Liver (tissue), 8 donors: ENCODE measurements at regions not wholly inside any gene's neighbourhood (a gene's known extent, or its start where the extent isn't known, plus 50 kb on each side); places are given as distances from the start of the nearest gene placed in this dataset.

Experiments used
- DNase-seq: peaks from one replicate; pipeline ENCODE4 v3.0.0-alpha.2; 2017; ENCODE audit warnings: low spot score
- H3K27ac ChIP-seq, 2 donors: one replicate each; pipeline ENCODE4 v1.7.0; 2013; ENCODE audit warnings: inconsistent platforms in 2 of 2, low read length in 2 of 2, control low read depth in 1 of 2, low read depth in 1 of 2, mild to moderate bottlenecking in 1 of 2
- H3K27me3 ChIP-seq, 4 donors: one replicate each; pipeline versions ENCODE4 v1.6.1 to v1.7.0; 2013; ENCODE audit warnings: low read length in 3 of 4, inconsistent platforms in 1 of 4, mild to moderate bottlenecking in 1 of 4, moderate library complexity in 1 of 4; ENCODE audit not compliant: control insufficient read depth in 4 of 4, insufficient read depth in 4 of 4
- H3K36me3 ChIP-seq, 4 donors: one replicate each; pipeline versions ENCODE4 v1.6.1 to v1.7.0; 2013; ENCODE audit warnings: low read length in 3 of 4, mild to moderate bottlenecking in 3 of 4, low read depth in 1 of 4, moderate library complexity in 1 of 4; ENCODE audit not compliant: control insufficient read depth in 4 of 4, insufficient read depth in 3 of 4
- H3K4me1 ChIP-seq, 4 donors: one replicate each; pipeline versions ENCODE4 v1.6.1 to v1.7.0; 2013; ENCODE audit warnings: low read length in 3 of 4, mild to moderate bottlenecking in 3 of 4, moderate library complexity in 1 of 4; ENCODE audit not compliant: control insufficient read depth in 4 of 4, insufficient read depth in 4 of 4
- H3K4me3 ChIP-seq, 3 donors: one replicate each; pipeline versions ENCODE4 v1.6.1 to v1.7.0; 2013; ENCODE audit warnings: low read length in 3 of 3, control low read depth in 1 of 3, low read depth in 1 of 3, mild to moderate bottlenecking in 1 of 3
- H3K9ac ChIP-seq, 2 donors: one replicate each; pipeline ENCODE4 v1.7.0; 2013; ENCODE audit warnings: low read length in 2 of 2, mild to moderate bottlenecking in 2 of 2, moderate library complexity in 2 of 2, control low read depth in 1 of 2, low read depth in 1 of 2
- H3K9me3 ChIP-seq, 4 donors: one replicate each; pipeline versions ENCODE4 v1.6.1 to v1.7.0; 2013; ENCODE audit warnings: low read length in 3 of 4; ENCODE audit not compliant: control insufficient read depth in 4 of 4
- EGR1 ChIP-seq, 2 donors: IDR thresholded peaks; 2 replicates each; pipeline ENCODE4 v1.6.1; 2016 to 2018; ENCODE audit warnings: antibody characterized with exemption in 2 of 2, low read depth in 2 of 2
- FOXA1 ChIP-seq: IDR thresholded peaks from 2 replicates; pipeline ENCODE4 v1.6.1; 2016; ENCODE audit warnings: antibody characterized with exemption
- GABPA ChIP-seq, 2 donors: IDR thresholded peaks in 1 of 2; conservative IDR thresholded peaks in 1 of 2; 2 replicates each; pipeline ENCODE4 v1.6.1; 2016; ENCODE audit warnings: antibody characterized with exemption in 2 of 2, mild to moderate bottlenecking in 1 of 2, moderate library complexity in 1 of 2
- HNF4A ChIP-seq, 2 donors: conservative IDR thresholded peaks; 2 replicates each; pipeline ENCODE4 v1.6.1; 2016; ENCODE audit warnings: antibody characterized with exemption in 2 of 2, mild to moderate bottlenecking in 2 of 2
- HNF4G ChIP-seq: IDR thresholded peaks from 2 replicates; pipeline ENCODE4 v1.6.1; 2016; ENCODE audit warnings: antibody characterized with exemption
- JUND ChIP-seq, 2 donors: IDR thresholded peaks; 2 replicates each; pipeline ENCODE4 v1.6.1; 2016; ENCODE audit warnings: antibody characterized with exemption in 2 of 2
- NR2F2 ChIP-seq: IDR thresholded peaks from 2 replicates; pipeline ENCODE4 v1.6.1; 2016; ENCODE audit warnings: antibody characterized with exemption
- RAD21 ChIP-seq, 2 donors: IDR thresholded peaks; 2 replicates each; pipeline ENCODE4 v1.6.1; 2016; ENCODE audit warnings: antibody characterized with exemption in 2 of 2, mild to moderate bottlenecking in 2 of 2
- RXRA ChIP-seq, 2 donors: IDR thresholded peaks; 2 replicates each; pipeline ENCODE4 v1.6.1; 2017 to 2018; ENCODE audit warnings: antibody characterized with exemption in 2 of 2, mild to moderate bottlenecking in 1 of 2
- SP1 ChIP-seq: IDR thresholded peaks from 2 replicates; pipeline ENCODE4 v1.6.1; 2018; ENCODE audit warnings: antibody characterized with exemption, mild to moderate bottlenecking
- TAF1 ChIP-seq: conservative IDR thresholded peaks from 2 replicates; pipeline ENCODE4 v1.6.1; 2016; ENCODE audit warnings: antibody characterized with exemption, mild to moderate bottlenecking
- YY1 ChIP-seq: IDR thresholded peaks from 2 replicates; pipeline ENCODE4 v1.6.1; 2016; ENCODE audit warnings: antibody characterized with exemption, mild to moderate bottlenecking
- WGBS: extraction: QIAGEN DNeasy Blood & Tissue Kit; methylation state at CpG from one replicate; pipeline ENCODE4 v1.1.7; 2013; 5-methylcytosine and 5-hydroxymethylcytosine counted together
- TF ChIP-seq, protein P1 (sequence below): IDR thresholded peaks from 2 replicates; pipeline ENCODE4 v1.6.1; 2016; ENCODE audit warnings: antibody characterized with exemption
- TF ChIP-seq, protein P2 (sequence below): fragments of 150-350 bp; IDR thresholded peaks from 2 replicates; pipeline ENCODE4 v1.5.1; 2017; ENCODE audit warnings: improper control_type of control experiment, low read depth, low read length; ENCODE audit not compliant: missing input control
- TF ChIP-seq, protein P3 (sequence below): IDR thresholded peaks from 2 replicates; pipeline ENCODE4 v1.6.1; 2016; ENCODE audit warnings: antibody characterized with exemption, mild to moderate bottlenecking
- TF ChIP-seq, protein P4 (sequence below): IDR thresholded peaks from 2 replicates; pipeline ENCODE4 v1.6.1; 2016; ENCODE audit warnings: antibody characterized with exemption
- TF ChIP-seq, protein P5 (sequence below): IDR thresholded peaks from 2 replicates; pipeline ENCODE4 v1.6.1; 2016; ENCODE audit warnings: antibody characterized with exemption
- donor health status: healthy.
- donor health status: healthy.
- donor health status: healthy.
- donor health status: healthy.
- donor health status: healthy.

DNA sequence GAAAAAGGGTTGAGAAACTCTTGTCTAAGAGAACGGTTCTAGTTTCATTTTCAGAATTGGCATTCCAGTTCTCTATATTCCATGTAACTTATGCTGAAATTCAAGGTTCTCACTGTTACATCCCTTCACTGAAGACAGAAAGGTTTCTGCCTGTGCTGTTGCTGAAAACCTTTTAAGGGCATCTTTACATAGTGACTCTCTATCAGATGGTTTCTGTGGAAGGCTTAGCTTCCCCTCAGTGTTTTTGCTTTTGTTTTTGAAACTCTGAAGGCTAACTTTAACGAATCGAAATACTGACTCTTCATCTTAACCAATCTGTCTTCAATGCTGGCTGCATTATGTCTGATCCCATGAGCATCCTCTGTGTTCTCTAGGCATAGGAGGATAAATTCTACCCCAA, 1286.2 kb upstream of the EYS start:
- Histone ChIP-seq H3K9me3 (peaks cover 0 to 8% (median 2%) of the 10 kb centered on the region in 4 donors), H3K36me3 (no peaks in the 10 kb centered on the region), H3K9ac (no peak overlapping the region), H3K4me3 (no peak overlapping the region), H3K27ac (no peak overlapping the region), H3K27me3 (no peaks in the 10 kb centered on the region), H3K4me1 (no peaks in the 10 kb centered on the region)
- TF ChIP-seq, protein P1, sequence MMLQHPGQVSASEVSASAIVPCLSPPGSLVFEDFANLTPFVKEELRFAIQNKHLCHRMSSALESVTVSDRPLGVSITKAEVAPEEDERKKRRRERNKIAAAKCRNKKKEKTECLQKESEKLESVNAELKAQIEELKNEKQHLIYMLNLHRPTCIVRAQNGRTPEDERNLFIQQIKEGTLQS = no peak
- TF ChIP-seq SP1 (no peak), FOXA1 (no peak), JUND (IDR thresholded peaks at IDR 0.05) (no peak)
- TF ChIP-seq, protein P2, sequence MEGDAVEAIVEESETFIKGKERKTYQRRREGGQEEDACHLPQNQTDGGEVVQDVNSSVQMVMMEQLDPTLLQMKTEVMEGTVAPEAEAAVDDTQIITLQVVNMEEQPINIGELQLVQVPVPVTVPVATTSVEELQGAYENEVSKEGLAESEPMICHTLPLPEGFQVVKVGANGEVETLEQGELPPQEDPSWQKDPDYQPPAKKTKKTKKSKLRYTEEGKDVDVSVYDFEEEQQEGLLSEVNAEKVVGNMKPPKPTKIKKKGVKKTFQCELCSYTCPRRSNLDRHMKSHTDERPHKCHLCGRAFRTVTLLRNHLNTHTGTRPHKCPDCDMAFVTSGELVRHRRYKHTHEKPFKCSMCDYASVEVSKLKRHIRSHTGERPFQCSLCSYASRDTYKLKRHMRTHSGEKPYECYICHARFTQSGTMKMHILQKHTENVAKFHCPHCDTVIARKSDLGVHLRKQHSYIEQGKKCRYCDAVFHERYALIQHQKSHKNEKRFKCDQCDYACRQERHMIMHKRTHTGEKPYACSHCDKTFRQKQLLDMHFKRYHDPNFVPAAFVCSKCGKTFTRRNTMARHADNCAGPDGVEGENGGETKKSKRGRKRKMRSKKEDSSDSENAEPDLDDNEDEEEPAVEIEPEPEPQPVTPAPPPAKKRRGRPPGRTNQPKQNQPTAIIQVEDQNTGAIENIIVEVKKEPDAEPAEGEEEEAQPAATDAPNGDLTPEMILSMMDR = no peak
- WGBS = 72% methylated on average over 3 of the region's 3 CpGs
- no peak for DNase-seq

DNA sequence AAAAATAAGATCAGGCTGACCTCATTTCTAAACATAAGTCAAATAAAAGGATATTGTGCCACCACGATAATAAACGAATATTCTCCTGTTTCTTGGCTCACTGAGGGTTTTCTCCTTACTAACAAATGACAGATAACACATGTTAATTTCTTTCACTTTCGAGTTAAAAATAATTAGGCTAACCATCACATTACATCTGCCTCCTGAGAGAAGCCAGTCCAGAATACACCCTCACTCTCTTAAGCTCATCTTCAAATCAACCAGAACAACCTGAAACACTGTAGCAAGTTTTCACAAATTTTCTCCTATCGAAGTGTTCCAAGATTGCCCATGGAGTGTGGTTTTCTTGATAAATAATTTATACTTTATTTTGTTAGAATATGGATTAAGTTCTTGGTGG, 1285.6 kb upstream of the EYS start:
- H3K9me3 ChIP-seq = peaks cover 0 to 8% (median 2%) of the 10 kb centered on the region in 4 donors
- TF ChIP-seq FOXA1 (no peak), HNF4G (no peak), RAD21 (IDR thresholded peaks at IDR 0.05) (no peak), YY1 (no peak), RXRA (IDR thresholded peaks at IDR 0.05) (no peak), SP1 (no peak), TAF1 (no peak)
- TF ChIP-seq, protein P3, sequence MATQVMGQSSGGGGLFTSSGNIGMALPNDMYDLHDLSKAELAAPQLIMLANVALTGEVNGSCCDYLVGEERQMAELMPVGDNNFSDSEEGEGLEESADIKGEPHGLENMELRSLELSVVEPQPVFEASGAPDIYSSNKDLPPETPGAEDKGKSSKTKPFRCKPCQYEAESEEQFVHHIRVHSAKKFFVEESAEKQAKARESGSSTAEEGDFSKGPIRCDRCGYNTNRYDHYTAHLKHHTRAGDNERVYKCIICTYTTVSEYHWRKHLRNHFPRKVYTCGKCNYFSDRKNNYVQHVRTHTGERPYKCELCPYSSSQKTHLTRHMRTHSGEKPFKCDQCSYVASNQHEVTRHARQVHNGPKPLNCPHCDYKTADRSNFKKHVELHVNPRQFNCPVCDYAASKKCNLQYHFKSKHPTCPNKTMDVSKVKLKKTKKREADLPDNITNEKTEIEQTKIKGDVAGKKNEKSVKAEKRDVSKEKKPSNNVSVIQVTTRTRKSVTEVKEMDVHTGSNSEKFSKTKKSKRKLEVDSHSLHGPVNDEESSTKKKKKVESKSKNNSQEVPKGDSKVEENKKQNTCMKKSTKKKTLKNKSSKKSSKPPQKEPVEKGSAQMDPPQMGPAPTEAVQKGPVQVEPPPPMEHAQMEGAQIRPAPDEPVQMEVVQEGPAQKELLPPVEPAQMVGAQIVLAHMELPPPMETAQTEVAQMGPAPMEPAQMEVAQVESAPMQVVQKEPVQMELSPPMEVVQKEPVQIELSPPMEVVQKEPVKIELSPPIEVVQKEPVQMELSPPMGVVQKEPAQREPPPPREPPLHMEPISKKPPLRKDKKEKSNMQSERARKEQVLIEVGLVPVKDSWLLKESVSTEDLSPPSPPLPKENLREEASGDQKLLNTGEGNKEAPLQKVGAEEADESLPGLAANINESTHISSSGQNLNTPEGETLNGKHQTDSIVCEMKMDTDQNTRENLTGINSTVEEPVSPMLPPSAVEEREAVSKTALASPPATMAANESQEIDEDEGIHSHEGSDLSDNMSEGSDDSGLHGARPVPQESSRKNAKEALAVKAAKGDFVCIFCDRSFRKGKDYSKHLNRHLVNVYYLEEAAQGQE = no peak
- no peak overlapping the region for H3K27ac ChIP-seq
- no peaks in the 10 kb centered on the region for H3K4me1 ChIP-seq
- H3K4me3 ChIP-seq = no peak overlapping the region
- WGBS = 60% methylated on average over 4 of the region's 4 CpGs
- no peaks in the 10 kb centered on the region for H3K27me3 ChIP-seq
- H3K36me3 ChIP-seq = no peaks in the 10 kb centered on the region
- DNase-seq = no peak
- H3K9ac ChIP-seq = no peak overlapping the region

DNA sequence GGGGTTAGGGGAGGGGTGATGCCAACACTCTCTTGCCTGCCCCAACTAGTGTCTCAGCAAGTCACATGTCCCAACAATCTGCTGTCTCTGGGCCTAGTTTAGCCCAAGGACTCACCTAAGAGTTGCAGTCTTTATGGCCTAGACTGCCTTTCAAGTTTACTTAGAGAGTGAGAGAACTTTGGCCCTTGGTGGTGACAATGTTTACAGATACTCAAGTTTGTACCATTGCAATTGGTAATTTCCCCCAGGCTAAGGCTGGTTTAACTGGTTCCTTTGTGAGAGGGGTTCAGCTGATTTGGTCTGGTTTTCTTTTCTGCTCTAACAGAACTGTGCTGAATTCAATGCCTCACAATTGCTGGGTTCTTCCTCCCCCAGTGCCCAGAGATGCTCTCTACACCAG, 1279.9 kb upstream of the EYS start:
- Histone ChIP-seq H3K36me3 (no peaks in the 10 kb centered on the region), H3K4me3 (no peak overlapping the region), H3K27ac (no peak overlapping the region), H3K9ac (no peak overlapping the region), H3K4me1 (no peaks in the 10 kb centered on the region), H3K9me3 (peaks cover 0 to 8% (median 2%) of the 10 kb centered on the region in 4 donors), H3K27me3 (no peaks in the 10 kb centered on the region)
- no peak for DNase-seq
- no peak for TF ChIP-seq GABPA (IDR thresholded peaks at IDR 0.05 in 1 of 2, conservative IDR thresholded peaks at IDR 0.05 in 1 of 2)
- no peak for TF ChIP-seq RXRA (IDR thresholded peaks at IDR 0.05)
- TF ChIP-seq NR2F2 = no peak
- no peak for TF ChIP-seq JUND (IDR thresholded peaks at IDR 0.05)
- no peak for TF ChIP-seq TAF1
- TF ChIP-seq HNF4A (conservative IDR thresholded peaks at IDR 0.05) = no peak
- no peak for TF ChIP-seq SP1
- TF ChIP-seq, protein P2 = no peak
- TF ChIP-seq EGR1 (IDR thresholded peaks at IDR 0.05; ENCODE audit: low read depth in 2 of 2) = no peak
- TF ChIP-seq, protein P4, sequence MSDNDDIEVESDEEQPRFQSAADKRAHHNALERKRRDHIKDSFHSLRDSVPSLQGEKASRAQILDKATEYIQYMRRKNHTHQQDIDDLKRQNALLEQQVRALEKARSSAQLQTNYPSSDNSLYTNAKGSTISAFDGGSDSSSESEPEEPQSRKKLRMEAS = no peak
- TF ChIP-seq FOXA1 = no peak
- TF ChIP-seq, protein P5, sequence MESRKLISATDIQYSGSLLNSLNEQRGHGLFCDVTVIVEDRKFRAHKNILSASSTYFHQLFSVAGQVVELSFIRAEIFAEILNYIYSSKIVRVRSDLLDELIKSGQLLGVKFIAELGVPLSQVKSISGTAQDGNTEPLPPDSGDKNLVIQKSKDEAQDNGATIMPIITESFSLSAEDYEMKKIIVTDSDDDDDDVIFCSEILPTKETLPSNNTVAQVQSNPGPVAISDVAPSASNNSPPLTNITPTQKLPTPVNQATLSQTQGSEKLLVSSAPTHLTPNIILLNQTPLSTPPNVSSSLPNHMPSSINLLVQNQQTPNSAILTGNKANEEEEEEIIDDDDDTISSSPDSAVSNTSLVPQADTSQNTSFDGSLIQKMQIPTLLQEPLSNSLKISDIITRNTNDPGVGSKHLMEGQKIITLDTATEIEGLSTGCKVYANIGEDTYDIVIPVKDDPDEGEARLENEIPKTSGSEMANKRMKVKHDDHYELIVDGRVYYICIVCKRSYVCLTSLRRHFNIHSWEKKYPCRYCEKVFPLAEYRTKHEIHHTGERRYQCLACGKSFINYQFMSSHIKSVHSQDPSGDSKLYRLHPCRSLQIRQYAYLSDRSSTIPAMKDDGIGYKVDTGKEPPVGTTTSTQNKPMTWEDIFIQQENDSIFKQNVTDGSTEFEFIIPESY = no peak
- no peak for TF ChIP-seq RAD21 (IDR thresholded peaks at IDR 0.05)
